Common myeloid progenitor, CD34-positive (primary cell): ENCODE measurements at regions not wholly inside any gene's neighbourhood (a gene's known extent, or its start where the extent isn't known, plus 50 kb on each side); places are given as distances from the start of the nearest gene placed in this dataset.

Source experiments
- CTCF ChIA-PET: fragments of 350-600 bp; sonication (Branson Sonifier 250); formaldehyde crosslinking; loops from one replicate; lab custom pipeline; 2021; ENCODE audit warnings: antibody characterized with exemption; lab: Charles Lee
- POLR2A ChIA-PET: fragments of 350-600 bp; sonication (Branson Sonifier 250); formaldehyde crosslinking; loops from one replicate; lab custom pipeline; 2021; ENCODE audit warnings: antibody characterized with exemption; lab: Charles Lee
- DNase-seq, 3 donors: peaks; one replicate each; pipeline versions ENCODE4 v3.0.0 to v3.0.0-alpha.2; 2013
- H3K27ac ChIP-seq, 2 experiments: 1 replicate in 1 of 2; 2 replicates in 1 of 2; pipeline ENCODE4 v1.7.0; 2013; ENCODE audit warnings: inconsistent platforms in 2 of 2, low read length in 2 of 2, mild to moderate bottlenecking in 2 of 2, low read depth in 1 of 2, moderate library complexity in 1 of 2; ENCODE audit not compliant: severe bottlenecking in 2 of 2, insufficient read depth in 1 of 2, poor library complexity in 1 of 2
- H3K27me3 ChIP-seq, 5 experiments: replicated peaks in 2 of 5; 1 replicate in 3 of 5; 2 replicates in 2 of 5; pipeline versions ENCODE4 v1.6.1 to v1.7.0; 2013; ENCODE audit warnings: low read length in 4 of 5, mild to moderate bottlenecking in 2 of 5, moderate library complexity in 2 of 5, inconsistent platforms in 1 of 5; ENCODE audit not compliant: insufficient read depth in 5 of 5, control insufficient read depth in 4 of 5
- H3K36me3 ChIP-seq, 4 experiments: 1 replicate in 2 of 4; 2 replicates in 2 of 4; pipeline versions ENCODE4 v1.6.1 to v1.7.0; 2013; ENCODE audit warnings: low read length in 3 of 4, control low read depth in 1 of 4, mild to moderate bottlenecking in 1 of 4; ENCODE audit not compliant: control insufficient read depth in 4 of 4, insufficient read depth in 4 of 4
- H3K4me1 ChIP-seq, 4 experiments: 1 replicate in 3 of 4; 2 replicates in 1 of 4; pipeline versions ENCODE4 v1.6.1 to v1.7.1; 2013; ENCODE audit warnings: low read length in 3 of 4, mild to moderate bottlenecking in 3 of 4, control low read depth in 1 of 4, inconsistent platforms in 1 of 4, moderate library complexity in 1 of 4; ENCODE audit not compliant: control insufficient read depth in 4 of 4, insufficient read depth in 4 of 4; ENCODE audit errors: control extremely low read depth in 1 of 4
- H3K4me3 ChIP-seq, 7 experiments: 1 replicate in 4 of 7; 2 replicates in 3 of 7; pipeline versions ENCODE4 v1.5.1 to v1.7.0; 2013; ENCODE audit warnings: mild to moderate bottlenecking in 7 of 7, low read length in 6 of 7, moderate library complexity in 6 of 7, inconsistent platforms in 2 of 7, low read depth in 2 of 7, control low read depth in 1 of 7; ENCODE audit not compliant: insufficient read depth in 4 of 7, control insufficient read depth in 1 of 7; ENCODE audit errors: extremely low read depth in 1 of 7
- H3K9me3 ChIP-seq, 5 experiments: 1 replicate in 4 of 5; 2 replicates in 1 of 5; pipeline versions ENCODE4 v1.6.1 to v1.7.1; 2013; ENCODE audit warnings: low read length in 4 of 5, mild to moderate bottlenecking in 2 of 5, inconsistent platforms in 1 of 5, low read depth in 1 of 5, moderate library complexity in 1 of 5; ENCODE audit not compliant: control insufficient read depth in 4 of 5, insufficient read depth in 2 of 5; ENCODE audit errors: control extremely low read depth in 1 of 5
- WGBS: methylation state at CpG from one replicate; pipeline ENCODE4 v1.1.5; 2013; ENCODE audit not compliant: insufficient coverage; 5-methylcytosine and 5-hydroxymethylcytosine counted together

DNA sequence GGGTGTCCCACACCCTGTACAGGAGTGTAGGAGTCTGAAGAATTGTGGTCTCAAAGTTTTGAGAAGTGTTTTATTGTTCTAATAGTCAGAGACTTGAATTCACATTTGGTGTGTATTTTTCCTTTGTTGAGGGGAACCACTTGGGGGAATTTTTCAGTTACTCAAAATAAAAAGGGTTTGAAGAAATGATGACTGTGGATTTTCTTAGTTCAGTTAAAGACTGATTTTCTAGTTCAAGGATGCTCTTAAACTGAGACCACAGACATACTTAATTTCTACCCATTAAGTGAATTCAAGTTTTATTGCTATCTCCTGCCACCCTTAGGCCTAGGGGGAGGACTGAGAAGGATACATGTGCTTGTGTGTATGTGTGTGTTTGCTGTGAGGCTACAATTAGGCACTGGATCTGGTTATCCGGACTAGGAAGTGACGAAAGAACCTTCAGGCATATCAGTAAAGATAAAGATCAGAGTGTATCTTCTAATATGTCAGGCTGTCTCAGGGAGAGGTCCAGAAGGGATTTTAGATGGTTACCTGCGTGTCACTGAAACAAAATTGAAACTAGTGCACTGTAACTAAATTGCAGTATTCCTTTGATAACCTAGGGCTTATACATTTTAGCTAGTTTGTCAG lies 234.9 kb upstream of the DACH1 start:
- H3K27me3 ChIP-seq = no peaks in the 10 kb centered on the region
- POLR2A ChIA-PET = no interaction called here
- H3K36me3 ChIP-seq = no peaks in the 10 kb centered on the region
- CTCF ChIA-PET = no interaction called here
- no peak for DNase-seq
- H3K4me3 ChIP-seq = no peak overlapping the region
- no peaks in the 10 kb centered on the region for H3K4me1 ChIP-seq
- H3K9me3 ChIP-seq = no peaks in the 10 kb centered on the region
- no peak overlapping the region for H3K27ac ChIP-seq
- 92% methylated on average over 2 of the region's 3 CpGs for WGBS

DNA sequence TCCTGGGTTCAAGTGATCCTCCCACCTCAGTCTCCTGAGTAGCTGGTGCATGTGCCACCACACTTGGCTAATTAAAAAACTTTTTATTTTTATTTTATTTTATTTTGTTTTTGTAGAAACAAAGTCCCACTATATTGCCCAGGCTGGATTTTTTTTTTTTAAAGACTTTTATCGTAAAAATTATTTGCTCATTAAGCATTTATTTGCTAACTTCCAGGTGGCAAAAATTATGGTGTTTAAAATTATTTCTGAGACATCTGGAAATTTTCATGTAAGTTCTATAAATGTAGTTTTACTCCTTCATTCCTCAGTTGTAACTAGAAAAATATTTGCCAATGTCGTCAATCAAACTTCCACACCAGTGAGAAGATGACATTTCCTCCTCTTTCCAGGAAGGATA lies 233.3 kb upstream of the DACH1 start:
- WGBS = no CpG with 5 or more reads among the region's 2 CpGs
- CTCF ChIA-PET = no interaction called here
- Histone ChIP-seq H3K27ac (no peak overlapping the region), H3K36me3 (no peaks in the 10 kb centered on the region), H3K27me3 (no peaks in the 10 kb centered on the region), H3K4me1 (no peaks in the 10 kb centered on the region), H3K4me3 (no peak overlapping the region), H3K9me3 (no peaks in the 10 kb centered on the region)
- POLR2A ChIA-PET = no interaction called here
- DNase-seq = no peak

DNA sequence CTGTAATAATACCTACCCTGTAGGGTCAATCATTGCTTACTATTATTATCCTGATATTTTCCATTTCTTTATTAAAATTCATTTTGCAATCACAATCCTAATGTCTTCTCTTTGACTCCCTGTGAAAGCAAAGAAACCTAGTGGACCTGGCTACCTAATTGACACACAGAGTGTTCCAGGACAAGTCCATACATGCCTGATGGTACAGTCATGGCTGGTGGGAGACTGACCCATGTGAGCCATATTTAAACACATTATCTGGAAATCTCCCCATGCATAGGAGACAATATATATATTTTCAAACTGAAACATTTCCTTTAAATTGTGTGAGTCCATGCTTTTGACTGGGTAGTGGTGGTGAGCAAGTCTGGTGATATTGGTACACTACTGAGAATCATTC lies 230.6 kb upstream of the DACH1 start:
- CTCF ChIA-PET = no interaction called here
- POLR2A ChIA-PET = no interaction called here
- Histone ChIP-seq H3K4me1 (no peaks in the 10 kb centered on the region), H3K27me3 (no peaks in the 10 kb centered on the region), H3K4me3 (no peak overlapping the region), H3K36me3 (no peaks in the 10 kb centered on the region), H3K27ac (no peak overlapping the region), H3K9me3 (no peaks in the 10 kb centered on the region)
- DNase-seq = no peak

DNA sequence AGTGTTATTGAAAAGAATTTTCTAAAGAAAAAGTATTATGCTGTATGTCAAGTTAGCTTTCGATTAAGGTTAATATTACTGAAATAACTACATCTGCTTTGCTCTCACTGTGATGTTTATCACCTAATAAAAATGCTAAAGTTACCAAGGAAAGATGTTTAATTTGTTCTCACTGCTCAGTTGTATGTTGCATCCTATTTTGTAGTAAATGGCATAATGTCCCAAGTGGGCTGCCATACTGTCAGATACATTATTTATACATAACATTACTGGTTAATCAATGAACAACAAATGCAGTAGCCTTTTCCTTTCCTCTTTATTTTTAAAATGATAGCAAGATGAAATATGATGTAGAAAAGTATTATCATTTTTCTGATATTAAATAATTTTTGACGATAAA lies 226.3 kb upstream of the DACH1 start:
- no peaks in the 10 kb centered on the region for H3K27me3 ChIP-seq
- CTCF ChIA-PET = no interaction called here
- POLR2A ChIA-PET = no interaction called here
- WGBS = no CpG with 5 or more reads among the region's 2 CpGs
- no peak for DNase-seq
- no peaks in the 10 kb centered on the region for H3K9me3 ChIP-seq
- no peak overlapping the region for H3K27ac ChIP-seq
- H3K4me1 ChIP-seq = peaks cover 0 to 3% (median 0%) of the 10 kb centered on the region in 4 experiments
- H3K36me3 ChIP-seq = no peaks in the 10 kb centered on the region
- H3K4me3 ChIP-seq = no peak overlapping the region

DNA sequence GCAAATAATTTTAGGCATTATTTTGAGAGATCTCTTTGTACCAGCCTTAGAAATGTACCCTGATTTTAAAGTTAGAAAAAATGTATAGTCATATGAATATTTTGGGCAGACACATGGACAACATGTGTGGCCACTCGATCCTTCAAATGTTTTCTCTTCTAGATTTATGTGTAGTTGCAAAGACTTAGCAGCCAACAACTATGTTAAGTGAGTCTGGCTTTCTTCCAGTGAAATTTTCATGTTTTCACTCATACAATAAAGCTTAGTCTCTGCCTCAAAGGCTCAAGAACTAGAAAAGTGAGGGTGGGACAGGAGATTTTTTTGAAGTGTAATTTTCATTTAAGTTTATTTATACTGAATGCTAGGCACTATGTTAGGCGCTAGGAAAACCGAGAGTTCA lies 207.7 kb upstream of the DACH1 start:
- no peak for DNase-seq
- Histone ChIP-seq H3K4me3 (no peak overlapping the region), H3K27me3 (no peaks in the 10 kb centered on the region), H3K9me3 (no peaks in the 10 kb centered on the region), H3K36me3 (no peaks in the 10 kb centered on the region), H3K27ac (no peak overlapping the region), H3K4me1 (peaks cover 0 to 3% (median 0%) of the 10 kb centered on the region in 4 experiments)
- ChIA-PET POLR2A (no interaction called here), CTCF (interaction anchor here (0.6 kb wide), 1 partner anchor 887 kb away, joined by 3 read pairs; no protein-coding TSS in a partner anchor)
- WGBS = 100% methylated on average over 1 of the region's 3 CpGs

DNA sequence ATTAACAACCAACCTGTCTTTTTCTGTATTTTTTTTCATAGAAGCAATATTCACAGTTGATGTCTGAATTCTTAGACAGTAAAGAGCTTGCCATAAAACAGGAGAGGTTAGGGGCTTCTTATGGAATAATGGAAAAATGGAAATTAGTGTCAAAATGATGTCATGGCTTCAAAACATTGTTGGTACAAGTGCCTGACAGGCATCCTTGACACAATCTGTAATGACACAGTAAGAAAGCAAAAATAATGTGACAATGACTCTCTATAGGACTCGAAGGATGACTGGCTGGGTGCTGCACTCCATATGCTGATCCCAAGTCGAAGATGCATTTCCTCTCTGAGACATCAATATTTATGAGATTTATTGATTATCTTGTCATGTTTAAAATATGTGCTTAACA lies 205.3 kb upstream of the DACH1 start:
- ChIA-PET CTCF (interaction anchor here (1.0 kb wide), 1 partner anchor 33 kb away, joined by 3 read pairs; no protein-coding TSS in a partner anchor), POLR2A (no interaction called here)
- WGBS = 92% methylated on average over 2 of the region's 2 CpGs

DNA sequence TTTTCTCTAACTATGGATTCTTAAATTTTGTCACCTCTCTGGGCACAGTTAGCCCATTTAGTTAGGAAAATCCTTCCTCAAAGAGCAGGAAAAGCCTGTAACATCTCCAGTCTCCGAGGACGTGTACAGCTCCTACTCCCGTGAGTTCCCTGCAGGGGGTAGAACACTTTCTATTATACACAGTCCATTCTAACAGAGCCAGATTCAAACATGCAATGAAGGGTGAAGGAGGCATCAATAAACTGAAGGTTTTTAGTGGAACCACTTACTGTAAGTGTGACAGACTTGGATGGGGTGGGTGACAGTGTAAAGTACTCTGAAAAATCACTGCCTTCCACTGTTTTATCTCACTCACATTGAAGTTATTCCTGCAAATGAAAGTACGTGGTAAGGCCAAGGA lies 204.7 kb upstream of the DACH1 start:
- no peak overlapping the region for H3K27ac ChIP-seq
- no peaks in the 10 kb centered on the region for H3K9me3 ChIP-seq
- ChIA-PET POLR2A (no interaction called here), CTCF (interaction anchor here (1.0 kb wide), 1 partner anchor 33 kb away, joined by 3 read pairs; no protein-coding TSS in a partner anchor)
- peaks cover 0 to 3% (median 0%) of the 10 kb centered on the region in 4 experiments for H3K4me1 ChIP-seq
- DNase-seq = no peak
- WGBS = no CpG with 5 or more reads among the region's 4 CpGs
- no peaks in the 10 kb centered on the region for H3K27me3 ChIP-seq
- H3K4me3 ChIP-seq = no peak overlapping the region
- no peaks in the 10 kb centered on the region for H3K36me3 ChIP-seq

More for the DNA sequence above, 205.3 kb upstream of the DACH1 start:
- H3K27ac ChIP-seq = no peak overlapping the region
- no peaks in the 10 kb centered on the region for H3K9me3 ChIP-seq
- no peak overlapping the region for H3K4me3 ChIP-seq
- H3K36me3 ChIP-seq = no peaks in the 10 kb centered on the region
- H3K4me1 ChIP-seq = peaks cover 0 to 3% (median 0%) of the 10 kb centered on the region in 4 experiments
- no peaks in the 10 kb centered on the region for H3K27me3 ChIP-seq
- DNase-seq = no peak
